ENCODE measurements at regions not wholly inside any gene's neighbourhood (a gene's known extent, or its start where the extent isn't known, plus 50 kb on each side); places are given as distances from the start of the nearest gene placed in this dataset.
A peak's percentile ranks its signal among the peaks of the same experiment; 100 is the strongest.

GRCh38 chr5:10009802-10010201, 239.9 kb downstream of the ATPSCKMT start:
- no peak for DNase-seq

DNA sequence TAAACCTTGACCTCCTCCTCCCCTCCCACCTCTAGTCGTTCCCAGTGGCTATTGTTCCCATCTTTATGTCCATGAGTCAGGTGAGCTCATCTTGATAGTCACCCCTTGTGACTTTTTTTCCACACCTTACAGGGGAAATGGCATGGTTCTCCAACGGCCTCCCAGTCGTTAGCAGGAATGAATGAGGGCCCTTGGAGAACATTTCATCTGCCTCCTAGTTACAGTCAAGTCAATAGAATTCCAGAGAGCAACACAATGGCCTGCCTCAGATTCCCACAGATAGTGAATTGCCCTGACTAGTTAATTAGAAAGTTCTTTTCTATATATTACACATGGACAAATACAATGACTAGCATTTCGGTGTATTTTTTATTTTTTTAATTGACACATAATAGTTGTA, 262.6 kb downstream of the ATPSCKMT start:
- DNase-seq: no peak

GRCh38 chr5:9977070-9977469, 272.6 kb downstream of the ATPSCKMT start:
- DNase-seq: no peak

DNA sequence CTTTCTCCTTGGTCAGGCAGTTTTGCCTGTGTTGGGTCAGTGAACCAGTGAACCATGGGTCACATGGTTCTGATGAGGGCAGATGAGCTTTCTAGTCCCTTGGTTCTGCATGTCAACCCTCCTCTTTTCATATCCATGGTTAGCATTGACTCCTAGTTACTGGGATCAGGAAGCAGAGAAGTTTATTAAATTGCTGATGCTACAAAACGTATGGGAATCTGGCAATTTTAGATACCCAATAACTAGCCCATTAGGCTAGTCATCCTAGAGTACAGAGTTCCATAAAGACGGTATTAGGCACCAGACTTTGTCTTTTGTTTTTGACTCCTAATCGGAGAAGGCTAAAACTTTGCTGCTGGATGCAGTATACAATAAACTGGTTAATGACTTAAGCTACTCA, 273.1 kb downstream of the ATPSCKMT start:
- DNase-seq: no peak

DNA sequence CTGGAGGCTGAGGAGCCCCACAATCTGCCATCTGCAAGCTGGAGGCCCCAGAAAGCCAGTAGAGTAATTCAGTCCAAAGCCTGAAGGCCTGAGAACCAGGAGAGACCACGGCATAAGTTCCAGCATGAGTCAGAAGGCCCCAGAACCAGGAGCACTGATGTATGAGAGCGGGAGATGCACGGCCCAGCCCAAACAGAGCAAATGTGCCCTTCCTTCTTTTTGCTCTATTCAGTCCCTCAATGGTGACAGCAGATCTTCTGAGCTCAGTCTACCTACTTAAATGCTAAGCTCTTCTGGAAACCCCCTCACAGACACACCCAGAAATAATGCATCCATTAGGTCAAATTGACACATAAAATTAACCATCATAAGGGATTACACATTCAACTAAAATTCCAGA, 277.6 kb downstream of the ATPSCKMT start:
- no peak for DNase-seq

DNA sequence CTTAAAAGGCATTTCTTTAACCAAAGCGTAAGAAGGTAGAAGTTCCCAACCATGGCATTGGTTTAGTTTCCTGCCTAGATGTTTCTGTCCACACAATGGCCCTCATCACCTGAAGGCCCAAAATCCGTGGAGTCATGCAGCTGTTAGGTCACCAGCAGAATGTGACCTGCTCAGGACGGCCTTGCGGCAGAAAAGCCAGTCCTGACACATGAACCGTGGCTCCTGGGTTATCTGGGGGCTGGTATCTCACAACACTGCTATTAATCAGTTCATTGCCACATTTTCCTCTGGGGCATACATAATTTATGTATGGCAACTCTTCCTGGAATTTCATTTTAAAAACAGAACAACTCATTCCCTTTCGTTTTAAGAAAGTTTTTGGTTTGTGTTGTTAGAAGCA, 278.4 kb downstream of the ATPSCKMT start:
- no peak for DNase-seq

- no peak for DNase-seq
Observed at GRCh38 chr5:9958914-9959313, 290.8 kb downstream of the ATPSCKMT start.

DNA sequence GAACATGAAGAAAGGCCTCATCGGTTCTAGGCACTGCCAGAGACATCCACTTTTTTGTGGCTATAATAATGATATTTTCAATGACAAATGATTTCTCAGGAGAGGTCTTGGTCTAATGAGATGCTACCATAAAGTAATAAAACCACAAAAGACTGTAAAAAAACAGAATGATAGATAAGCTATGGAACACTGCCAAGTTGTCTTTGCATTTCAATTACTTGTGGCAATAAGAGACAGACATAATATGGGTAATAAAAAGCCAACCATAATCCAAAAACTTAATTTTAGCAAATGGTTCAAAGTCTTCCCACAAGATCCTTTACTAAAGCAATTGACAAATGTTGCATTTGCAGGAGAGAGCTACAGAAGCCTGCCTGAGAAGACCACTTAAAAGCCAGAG, 292.5 kb downstream of the ATPSCKMT start:
- DNase-seq: no peak

GRCh38 chr5:9956725-9957124, 293.0 kb downstream of the ATPSCKMT start:
- no peak for DNase-seq

DNA sequence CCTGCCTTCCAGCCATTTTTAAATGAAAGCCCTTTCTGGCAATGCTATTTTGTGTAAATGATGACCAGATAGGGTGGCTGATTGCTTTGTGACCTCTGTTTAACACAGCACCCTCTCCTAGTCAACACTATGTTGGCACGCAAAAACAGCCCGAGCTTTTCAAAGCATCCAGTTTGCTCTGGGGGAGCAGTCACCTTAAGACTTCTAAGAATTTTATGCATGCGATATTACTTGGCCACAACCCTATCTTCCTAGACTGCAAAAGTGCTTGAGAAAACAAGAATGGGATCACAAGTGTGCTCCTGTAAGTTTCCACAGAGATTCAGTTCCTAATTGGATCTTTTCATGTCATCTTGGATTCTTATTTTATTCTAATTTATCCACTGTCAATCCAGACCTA, 294.1 kb downstream of the ATPSCKMT start:
- no peak for DNase-seq

DNA sequence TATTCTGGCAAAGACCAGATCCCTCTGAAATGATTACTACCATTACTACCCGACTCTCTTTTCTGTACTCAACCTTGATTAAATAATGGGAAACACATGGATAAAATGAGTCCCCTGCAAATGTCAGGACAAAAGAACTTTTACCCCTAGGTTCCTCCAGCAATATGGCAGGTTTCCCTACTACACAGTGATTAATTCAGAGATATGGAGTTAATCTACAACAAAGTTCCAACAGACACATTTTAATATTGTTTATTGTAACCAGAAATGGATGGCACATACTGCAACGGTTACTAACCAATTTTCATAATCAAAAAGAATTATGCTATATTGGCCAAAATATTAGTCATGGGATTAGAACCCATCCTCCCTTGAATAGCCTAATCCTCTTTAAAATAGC, 294.8 kb downstream of the ATPSCKMT start:
- no peak for DNase-seq

DNA sequence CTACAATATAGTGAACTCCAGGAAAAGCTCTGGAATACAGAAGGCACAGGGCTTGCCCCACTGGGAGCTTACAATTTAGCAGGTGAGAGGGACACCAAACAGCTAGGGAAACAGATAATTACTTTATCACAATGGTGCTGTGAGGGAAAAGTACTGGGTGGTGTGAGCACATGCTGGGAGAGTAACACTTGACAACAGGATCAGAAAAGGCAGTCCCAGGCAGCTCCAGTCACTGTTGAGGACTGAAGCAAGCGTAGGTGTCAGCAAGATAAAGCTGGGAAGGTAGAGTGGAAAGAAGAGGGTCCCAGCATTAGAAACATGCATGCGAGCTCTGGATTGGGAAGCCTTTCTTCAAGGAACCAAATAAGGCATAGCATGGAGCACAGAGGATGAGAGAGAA, 296.0 kb downstream of the ATPSCKMT start:
- DNase-seq: no peak

- DNase-seq: no peak
Observed at GRCh38 chr5:9951865-9952516, 297.7 kb downstream of the ATPSCKMT start.

GRCh38 chr5:9947944-9948343, 301.7 kb downstream of the ATPSCKMT start:
- no peak for DNase-seq

- no peak for DNase-seq
Observed at GRCh38 chr5:9947225-9947714, 302.4 kb downstream of the ATPSCKMT start.

GRCh38 chr5:9932770-9933169, 302.6 kb upstream of the TAS2R1 start:
- DNase-seq: peak in 1 of 2 experiments; percentile 27

- no peak for DNase-seq
Observed at GRCh38 chr5:9930156-9930555, 300.0 kb upstream of the TAS2R1 start.

DNA sequence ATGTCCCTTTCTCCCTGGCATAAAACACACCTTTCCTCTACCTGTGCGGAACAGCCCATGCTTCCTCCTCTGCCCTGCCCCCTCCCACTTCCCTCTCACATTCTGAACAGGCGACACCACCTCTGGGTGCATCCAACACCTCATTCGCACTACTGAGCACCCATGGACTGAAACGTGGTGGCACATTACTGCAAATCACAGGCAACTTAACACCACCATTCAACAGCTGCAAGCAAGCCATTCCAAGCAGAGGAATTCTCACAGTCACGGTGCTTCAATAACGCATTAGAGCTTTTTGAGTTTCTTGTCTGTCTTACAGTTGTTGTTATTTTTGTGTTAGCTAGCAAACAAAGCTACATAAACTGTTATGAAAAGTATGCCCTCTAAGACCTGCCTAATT, 298.2 kb upstream of the TAS2R1 start:
- no peak for DNase-seq

DNA sequence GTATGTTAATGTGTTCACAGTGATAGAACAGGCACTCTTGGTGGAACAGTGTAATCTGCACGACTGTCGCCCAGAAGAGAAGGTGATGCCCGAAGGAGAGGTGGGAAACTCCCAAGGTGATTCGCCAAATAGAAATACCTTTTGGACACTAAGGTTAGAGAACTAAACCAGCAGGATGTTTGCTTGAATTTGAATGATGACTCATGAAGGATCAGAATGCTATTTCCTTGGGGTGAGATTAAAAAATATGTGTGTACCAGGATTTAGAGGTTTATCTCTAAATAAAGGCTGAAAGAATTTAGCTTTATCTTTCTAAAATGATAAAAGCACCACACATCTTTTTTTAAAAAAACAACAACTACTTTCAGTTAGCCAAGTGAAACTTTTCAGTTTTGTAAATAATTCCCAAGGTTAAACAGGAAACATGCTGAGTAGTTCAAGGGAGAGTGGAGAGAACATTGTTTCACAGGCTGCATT, 297.4 kb upstream of the TAS2R1 start:
- DNase-seq: peak in 1 of 2 experiments; percentile 46

DNA sequence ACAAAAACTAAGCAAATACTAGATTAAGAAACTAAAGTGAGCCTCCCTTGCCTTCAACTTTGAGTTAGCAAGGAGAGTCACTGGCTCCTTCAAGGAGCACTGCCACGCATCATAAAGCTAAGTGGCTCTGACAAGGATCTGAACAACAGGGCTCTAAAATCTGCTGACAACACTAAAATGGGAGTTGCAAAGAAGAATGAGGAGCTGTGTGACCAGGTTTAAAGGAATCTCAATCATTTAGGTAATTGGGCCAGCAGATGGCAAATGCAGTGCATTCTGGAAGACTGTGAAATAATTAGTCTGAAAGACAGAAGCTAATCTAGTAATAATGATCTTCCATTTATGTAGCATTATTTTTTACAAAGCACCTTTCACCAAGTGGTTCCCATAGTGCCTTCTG, 297.0 kb upstream of the TAS2R1 start:
- DNase-seq: peak in 1 of 2 experiments; percentile 63

- DNase-seq: peak; percentile 52 to 95
Observed at GRCh38 chr5:9924614-9925013, 294.5 kb upstream of the TAS2R1 start.

DNA sequence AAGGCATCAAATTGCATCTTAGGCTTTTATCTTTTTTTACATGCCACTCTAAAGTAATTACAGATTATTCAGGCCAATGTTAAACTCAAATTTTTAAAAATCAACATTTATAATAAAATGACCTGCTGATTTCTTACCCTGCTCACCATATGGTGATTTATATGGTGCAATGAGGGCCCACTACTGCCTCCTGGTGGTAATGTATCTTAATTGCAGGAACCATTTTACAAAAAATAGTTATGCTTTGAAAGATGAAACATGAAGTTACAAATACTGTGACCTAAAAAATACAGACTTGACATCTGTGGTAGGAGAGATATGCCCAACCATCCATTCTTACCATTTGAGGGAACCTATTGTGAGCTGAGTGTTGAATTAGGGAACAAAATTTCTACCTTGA, 292.6 kb upstream of the TAS2R1 start:
- no peak for DNase-seq

DNA sequence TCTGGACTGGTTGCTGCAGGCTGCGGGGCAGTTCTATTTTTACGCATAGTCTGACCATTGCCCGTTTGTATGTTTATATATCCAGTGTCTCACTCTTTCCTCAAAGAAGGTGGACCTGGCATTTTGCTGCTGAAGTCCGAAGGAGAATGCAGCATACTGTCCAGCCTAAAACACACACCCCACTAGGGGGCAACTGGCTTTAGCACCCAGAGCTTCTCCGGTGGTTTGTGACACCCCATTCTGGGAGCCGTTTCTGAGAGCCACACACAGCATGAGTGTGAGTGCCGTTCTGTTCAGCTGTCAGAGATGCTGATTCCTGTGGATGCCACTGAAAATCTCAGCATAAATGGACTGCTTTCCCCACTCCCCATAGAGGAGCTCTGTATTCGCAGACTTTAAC, 290.5 kb upstream of the TAS2R1 start:
- no peak for DNase-seq

DNA sequence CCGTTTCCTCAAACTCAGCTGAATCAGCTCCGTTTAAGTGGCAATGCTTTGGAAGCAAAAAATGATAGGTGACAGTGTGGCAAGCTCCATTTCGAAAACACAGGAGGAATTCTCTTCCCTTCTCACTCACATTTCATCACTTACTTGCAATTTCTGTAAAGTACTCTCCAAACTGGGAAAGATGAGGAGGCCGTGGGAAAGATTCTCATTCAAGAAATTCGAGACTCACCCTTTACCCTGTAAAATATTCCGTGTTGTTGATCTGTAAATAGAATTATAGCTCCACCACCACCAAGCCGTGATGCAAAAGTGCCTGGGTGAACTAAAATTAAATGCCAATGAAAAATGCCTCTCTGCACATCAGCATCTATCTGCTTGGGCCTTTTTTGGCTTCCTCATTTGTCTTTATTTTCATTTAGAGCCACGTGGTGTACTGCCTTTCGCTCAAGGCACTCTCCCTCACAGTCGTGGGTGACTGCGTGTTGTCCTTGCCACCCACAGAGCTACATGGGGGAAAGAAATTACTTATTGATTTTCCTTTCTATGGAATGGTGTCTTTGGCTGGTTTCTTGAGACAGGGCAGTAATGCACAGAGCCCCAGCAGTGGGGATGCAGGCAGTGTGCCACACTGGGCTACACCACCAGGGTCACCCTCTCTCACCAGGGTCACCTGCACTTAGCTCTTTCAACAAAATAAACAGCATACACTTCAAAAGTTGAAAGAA, 289.3 kb upstream of the TAS2R1 start:
- DNase-seq: no peak

- no peak for DNase-seq
Observed at GRCh38 chr5:9905661-9906060, 275.5 kb upstream of the TAS2R1 start.
